Heart right ventricle (tissue), 16 donors: ENCODE measurements at regions not wholly inside any gene's neighbourhood (a gene's known extent, or its start where the extent isn't known, plus 50 kb on each side); places are given as distances from the start of the nearest gene placed in this dataset.

Source experiments
- ATAC-seq, 8 donors: fragments of 200-7000 bp; cut with Tn5 transposase; one replicate each; pipeline ENCODE4 v1.9.1; 2020; ENCODE audit warnings: mild to moderate bottlenecking in 8 of 8, moderate library complexity in 8 of 8, moderate number of reproducible peaks in 1 of 8
- DNase-seq, 2 donors: peaks; one replicate each; pipeline ENCODE4 v3.0.0-alpha.2; 2020
- H3K27ac ChIP-seq, 10 donors: fragments of 200-600 bp; sonication (generic) in 2 of 10; one replicate each; pipeline versions ENCODE4 v1.5.0 to v1.8.0; 2020 to 2022; ENCODE audit warnings: mild to moderate bottlenecking in 3 of 10
- H3K27me3 ChIP-seq, 7 donors: fragments of 200-600 bp; one replicate each; pipeline ENCODE4 v1.8.0; 2021 to 2022; ENCODE audit warnings: mild to moderate bottlenecking in 2 of 7
- H3K36me3 ChIP-seq, 9 donors: fragments of 200-600 bp; sonication (generic) in 1 of 9; one replicate each; pipeline versions ENCODE4 v1.5.0 to v1.8.0; 2020 to 2022; ENCODE audit warnings: mild to moderate bottlenecking in 2 of 9
- H3K4me1 ChIP-seq, 9 donors: fragments of 200-600 bp; sonication (generic) in 1 of 9; one replicate each; pipeline versions ENCODE4 v1.5.0 to v1.8.0; 2020 to 2022; ENCODE audit warnings: mild to moderate bottlenecking in 4 of 9
- H3K4me3 ChIP-seq, 10 donors: fragments of 200-600 bp; sonication (generic) in 2 of 10; one replicate each; pipeline versions ENCODE4 v1.5.0 to v1.8.0; 2020 to 2022; ENCODE audit warnings: mild to moderate bottlenecking in 7 of 10, moderate library complexity in 2 of 10
- H3K9me3 ChIP-seq, 11 donors: fragments of 200-600 bp in 10 of 11; sonication (generic) in 2 of 11; one replicate each; pipeline versions ENCODE4 v1.5.0 to v1.8.0; 2013 to 2022; ENCODE audit warnings: mild to moderate bottlenecking in 2 of 11, control low read depth in 1 of 11, moderate library complexity in 1 of 11
- CTCF ChIP-seq, 9 donors: fragments of 200-600 bp; sonication (generic) in 2 of 9; IDR thresholded peaks; one replicate each; pipeline versions ENCODE4 v1.5.0 to v1.8.0; 2021 to 2022; ENCODE audit warnings: antibody characterized with exemption in 9 of 9, mild to moderate bottlenecking in 5 of 9, moderate library complexity in 1 of 9
- WGBS, 2 donors: extraction: QIAGEN DNeasy Blood & Tissue Kit; methylation state at CpG; one replicate each; pipeline ENCODE4 v1.1.7; 2013; ENCODE audit warnings: inconsistent platforms in 1 of 2; 5-methylcytosine and 5-hydroxymethylcytosine counted together
- intact Hi-C, 10 donors: fragments of 100-400 bp; cut with DNase I; formaldehyde crosslinking; loops; one replicate each; pipeline versions ENCODE4 v1.11.1 to v1.14.2; 2022
- donor health status: Arrhythmogenic right ventricular cardiomyopathy.
- donor health status: ischemic (EF 13 %, LVEDD 7.1; RV severe dilation, severe dysfunction).
- donor health status: healthy with polysubstance abuse.
- donor health status: DM: no; HTN: yes; CAD: no.
- donor health status: DM: no; HTN: no; CAD: no.
- donor health status: ischemic (EF 25% LVEDD 6.9; RV normal size, moderate dysfunction).
- donor health status: ischemic (EF 25% LVEDD 5.7; RV mildly dilated, moderate dysfunction).
- donor health status: healthy.
- donor health status: DM: yes; HTN: yes; CAD: no.
- donor health status: Ischemic cardiomyopathy.
- donor health status: ischemic (EF 35%, LVEDD 5.7; RV mildly dilated, moderate dysfunction).
- donor health status: nonischemic (EF 11% LVEDD 7.7; RV severe dilation, severe dysfunction).
- donor health status: DM: yes; HTN: yes; CAD: no.
- donor health status: PGD.
- donor health status: ischemic (EF 29% LVEDD 5.4; RV normal size, mild dysfunction).
- donor health status: nonischemic (EF 23%, LVEDD 6.1; RV moderate dilation, normal function).

GRCh38 chr7:17186745-17187530, 111.5 kb upstream of the AHR start:
- DNase-seq (no peak), ATAC-seq (no peak)
- no peak for TF ChIP-seq CTCF (IDR thresholded peaks at IDR 0.05)
- no peaks in the 10 kb centered on the region for H3K27me3 ChIP-seq
- no peak overlapping the region for H3K27ac ChIP-seq
- 87 to 89% methylated on average over 2 of the region's 2 CpGs for WGBS, 2 donors
- peaks cover 0 to 10% (median 0%) of the 10 kb centered on the region in 11 donors for H3K9me3 ChIP-seq
- intact Hi-C loops: no loop called here
- no peaks in the 10 kb centered on the region for H3K36me3 ChIP-seq
- H3K4me1 ChIP-seq: peaks cover 0 to 16% (median 0%) of the 10 kb centered on the region in 9 donors
- H3K4me3 ChIP-seq: no peak overlapping the region

- DNase-seq (no peak), ATAC-seq (no peak)
- intact Hi-C loops: no loop called here
- WGBS, 2 donors: 76 to 84% methylated on average over 5 of the region's 5 CpGs
- TF ChIP-seq CTCF (IDR thresholded peaks at IDR 0.05): no peak
- Histone ChIP-seq H3K27ac (no peak overlapping the region), H3K9me3 (no peaks in the 10 kb centered on the region), H3K36me3 (no peaks in the 10 kb centered on the region), H3K4me1 (no peaks in the 10 kb centered on the region), H3K4me3 (no peak overlapping the region), H3K27me3 (no peaks in the 10 kb centered on the region)
These were observed 103.8 kb upstream of the AHR start for GRCh38 chr7:17194656-17195055.

GRCh38 chr7:17195576-17195975, 102.9 kb upstream of the AHR start:
- no peak for TF ChIP-seq CTCF (IDR thresholded peaks at IDR 0.05)
- H3K9me3 ChIP-seq: no peaks in the 10 kb centered on the region
- no peaks in the 10 kb centered on the region for H3K27me3 ChIP-seq
- DNase-seq: no peak
- H3K27ac ChIP-seq: no peak overlapping the region
- WGBS, 2 donors: 96 to 97% methylated on average over 2 of the region's 2 CpGs
- no peaks in the 10 kb centered on the region for H3K4me1 ChIP-seq
- intact Hi-C loops: no loop called here
- no peaks in the 10 kb centered on the region for H3K36me3 ChIP-seq
- no peak overlapping the region for H3K4me3 ChIP-seq
- ATAC-seq: no peak

- intact Hi-C loops: no loop called here
- DNase-seq (no peak), ATAC-seq (no peak)
These were observed 92.5 kb upstream of the AHR start for GRCh38 chr7:17205910-17206309.

More at GRCh38 chr7:17205910-17206309, 92.5 kb upstream of the AHR start:
- Histone ChIP-seq H3K4me1 (peaks cover 0 to 7% (median 0%) of the 10 kb centered on the region in 9 donors), H3K9me3 (no peaks in the 10 kb centered on the region), H3K4me3 (no peak overlapping the region), H3K36me3 (no peaks in the 10 kb centered on the region), H3K27me3 (no peaks in the 10 kb centered on the region), H3K27ac (no peak overlapping the region)
- 95 to 96% methylated on average over 3 of the region's 3 CpGs for WGBS, 2 donors
- no peak for TF ChIP-seq CTCF (IDR thresholded peaks at IDR 0.05)
